ENCODE measurements at regions not wholly inside any gene's neighbourhood (a gene's known extent, or its start where the extent isn't known, plus 50 kb on each side); places are given as distances from the start of the nearest gene placed in this dataset.

- no peaks in the 10 kb centered on the region for H3K36me3 Mint-ChIP-seq
- TF ChIP-seq CTCF (IDR thresholded peaks at IDR 0.05; ENCODE audit: unreplicated experiment): no peak
- H3K4me3 Mint-ChIP-seq: no peak overlapping the region
- H3K27me3 Mint-ChIP-seq (ENCODE audit: low read depth): no peaks in the 10 kb centered on the region
- no peak overlapping the region for H3K27ac Mint-ChIP-seq
- peaks cover 34% of the 10 kb centered on the region for H3K9me3 Mint-ChIP-seq
- no peaks in the 10 kb centered on the region for H3K4me1 Mint-ChIP-seq
- no peak for DNase-seq (ENCODE audit: low spot score in 2 of 2, unreplicated experiment in 2 of 2)
Measured at GRCh38 chr12:126354633-126355032, 1289.4 kb downstream of the AACS start.

DNA sequence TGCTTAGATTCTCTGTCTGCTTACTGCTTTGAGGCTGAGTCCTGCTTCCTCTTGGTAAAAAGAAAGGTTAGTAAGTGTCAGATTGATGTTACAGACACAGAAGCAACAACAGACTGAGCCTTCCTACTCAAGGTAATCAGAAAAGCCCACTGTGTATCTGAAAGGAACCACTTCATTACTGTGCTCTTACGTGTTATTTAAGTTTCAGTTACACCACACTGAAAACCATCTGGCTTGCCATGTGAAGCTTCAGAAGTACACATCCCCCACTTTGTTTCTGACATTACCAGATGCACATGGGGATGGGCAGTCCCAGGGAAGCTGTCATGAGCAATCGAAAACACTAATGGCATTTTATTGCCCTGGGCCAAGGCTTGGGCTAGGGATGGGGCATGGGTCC lies 1290.1 kb downstream of the AACS start:
- DNase-seq (ENCODE audit: low spot score in 2 of 2, unreplicated experiment in 2 of 2): no peak
- TF ChIP-seq CTCF (IDR thresholded peaks at IDR 0.05; ENCODE audit: unreplicated experiment): no peak
- Mint-ChIP-seq H3K4me1 (no peaks in the 10 kb centered on the region), H3K9me3 (peaks cover 41% of the 10 kb centered on the region), H3K27ac (no peak overlapping the region), H3K36me3 (no peaks in the 10 kb centered on the region), H3K4me3 (no peak overlapping the region), H3K27me3 (ENCODE audit: low read depth) (no peaks in the 10 kb centered on the region)

DNA sequence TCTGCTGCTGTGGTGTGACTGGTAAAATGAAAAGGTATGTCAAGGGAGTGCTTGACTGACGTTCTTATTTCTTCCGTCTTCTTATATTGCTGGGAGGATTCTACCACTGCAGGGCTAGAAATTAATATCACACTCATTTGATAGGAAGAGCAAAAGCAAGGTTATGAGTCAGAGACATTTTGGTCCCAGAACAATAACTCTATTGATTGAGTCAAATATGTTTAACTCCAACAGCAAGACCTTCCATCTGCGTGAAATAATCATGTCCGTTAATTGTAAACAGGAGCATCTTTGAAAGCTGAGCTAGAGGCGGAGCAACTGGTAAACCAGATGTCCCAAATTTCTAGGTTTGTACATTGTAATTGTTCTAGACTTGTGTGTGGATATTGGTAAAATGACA lies 1293.6 kb downstream of the AACS start:
- Mint-ChIP-seq H3K4me3 (no peak overlapping the region), H3K9me3 (peaks cover 55% of the 10 kb centered on the region), H3K27ac (no peak overlapping the region), H3K36me3 (no peaks in the 10 kb centered on the region), H3K4me1 (no peaks in the 10 kb centered on the region), H3K27me3 (ENCODE audit: low read depth) (no peaks in the 10 kb centered on the region)
- no peak for TF ChIP-seq CTCF (IDR thresholded peaks at IDR 0.05; ENCODE audit: unreplicated experiment)
- DNase-seq (ENCODE audit: low spot score in 2 of 2, unreplicated experiment in 2 of 2): no peak

DNA sequence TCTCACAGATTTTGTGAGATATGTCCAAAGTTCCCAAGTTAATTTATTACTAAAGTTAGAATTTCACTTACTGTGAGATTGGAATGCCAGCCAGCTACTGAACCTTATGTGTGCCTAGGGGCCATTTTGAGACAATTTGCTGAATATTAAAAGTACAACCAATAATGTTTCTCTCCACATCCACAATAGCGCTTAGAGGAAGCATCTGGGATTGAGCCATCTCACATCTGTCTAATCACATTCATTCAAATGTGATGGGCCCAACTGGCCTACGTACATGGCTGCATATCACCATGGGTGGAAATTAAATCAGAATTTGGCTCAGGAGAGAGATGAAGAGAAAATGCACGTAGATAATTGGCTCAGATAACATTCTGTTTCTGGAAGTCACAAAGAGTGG lies 1294.0 kb downstream of the AACS start:
- DNase-seq (ENCODE audit: low spot score in 2 of 2, unreplicated experiment in 2 of 2): no peak
- Mint-ChIP-seq H3K36me3 (no peaks in the 10 kb centered on the region), H3K27ac (no peak overlapping the region), H3K4me3 (no peak overlapping the region), H3K4me1 (no peaks in the 10 kb centered on the region), H3K27me3 (ENCODE audit: low read depth) (no peaks in the 10 kb centered on the region), H3K9me3 (peaks cover 52% of the 10 kb centered on the region)
- no peak for TF ChIP-seq CTCF (IDR thresholded peaks at IDR 0.05; ENCODE audit: unreplicated experiment)

DNA sequence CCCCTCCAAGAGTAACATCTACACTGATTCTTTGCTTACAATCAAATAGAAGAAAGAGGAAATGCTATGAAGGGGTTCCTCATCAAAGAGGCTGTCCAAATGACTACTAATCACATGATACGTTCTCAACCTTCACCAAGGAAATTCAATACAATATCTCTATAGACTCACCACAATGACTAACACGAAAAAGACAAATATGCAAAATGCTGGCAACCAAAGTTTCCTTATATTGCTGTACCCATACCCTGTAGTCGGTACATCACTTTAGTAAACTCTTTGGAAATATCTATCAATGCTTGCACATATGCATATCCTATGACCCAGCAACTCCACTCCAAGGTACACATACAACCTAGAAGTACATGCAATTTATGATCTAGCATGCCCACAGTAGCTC lies 1296.6 kb downstream of the AACS start:
- no peak for DNase-seq (ENCODE audit: low spot score in 2 of 2, unreplicated experiment in 2 of 2)
- H3K4me1 Mint-ChIP-seq: no peaks in the 10 kb centered on the region
- no peak for TF ChIP-seq CTCF (IDR thresholded peaks at IDR 0.05; ENCODE audit: unreplicated experiment)
- no peaks in the 10 kb centered on the region for H3K27me3 Mint-ChIP-seq (ENCODE audit: low read depth)
- no peak overlapping the region for H3K4me3 Mint-ChIP-seq
- no peaks in the 10 kb centered on the region for H3K36me3 Mint-ChIP-seq
- H3K9me3 Mint-ChIP-seq: peaks cover 50% of the 10 kb centered on the region
- no peak overlapping the region for H3K27ac Mint-ChIP-seq

- Mint-ChIP-seq H3K4me1 (no peaks in the 10 kb centered on the region), H3K27ac (no peak overlapping the region), H3K36me3 (no peaks in the 10 kb centered on the region), H3K4me3 (no peak overlapping the region), H3K9me3 (peaks cover 43% of the 10 kb centered on the region), H3K27me3 (ENCODE audit: low read depth) (no peaks in the 10 kb centered on the region)
- no peak for TF ChIP-seq CTCF (IDR thresholded peaks at IDR 0.05; ENCODE audit: unreplicated experiment)
- no peak for DNase-seq (ENCODE audit: low spot score in 2 of 2, unreplicated experiment in 2 of 2)
Measured at GRCh38 chr12:126362493-126362892, 1297.3 kb downstream of the AACS start.

All from mesothelial cell of epicardium (in vitro differentiated cells).